Stimulated activated CD8-positive, alpha-beta memory T cell treated with anti-CD3 and anti-CD28 coated beads, Interleukin-7, amount 100 ng/mL, for 1 hour (primary cell): ENCODE measurements at regions not wholly inside any gene's neighbourhood (a gene's known extent, or its start where the extent isn't known, plus 50 kb on each side); places are given as distances from the start of the nearest gene placed in this dataset.
"Not testable (repeated sequence)": the region's sequence is repeated elsewhere in the genome, so short reads cannot be mapped to it uniquely, and the experiment has no call there.

ENCODE experiments used
- DNase-seq, 2 donors: peaks; one replicate each; pipeline ENCODE4 v3.0.0-alpha.2; 2020; ENCODE audit warnings: low read depth in 2 of 2

DNA sequence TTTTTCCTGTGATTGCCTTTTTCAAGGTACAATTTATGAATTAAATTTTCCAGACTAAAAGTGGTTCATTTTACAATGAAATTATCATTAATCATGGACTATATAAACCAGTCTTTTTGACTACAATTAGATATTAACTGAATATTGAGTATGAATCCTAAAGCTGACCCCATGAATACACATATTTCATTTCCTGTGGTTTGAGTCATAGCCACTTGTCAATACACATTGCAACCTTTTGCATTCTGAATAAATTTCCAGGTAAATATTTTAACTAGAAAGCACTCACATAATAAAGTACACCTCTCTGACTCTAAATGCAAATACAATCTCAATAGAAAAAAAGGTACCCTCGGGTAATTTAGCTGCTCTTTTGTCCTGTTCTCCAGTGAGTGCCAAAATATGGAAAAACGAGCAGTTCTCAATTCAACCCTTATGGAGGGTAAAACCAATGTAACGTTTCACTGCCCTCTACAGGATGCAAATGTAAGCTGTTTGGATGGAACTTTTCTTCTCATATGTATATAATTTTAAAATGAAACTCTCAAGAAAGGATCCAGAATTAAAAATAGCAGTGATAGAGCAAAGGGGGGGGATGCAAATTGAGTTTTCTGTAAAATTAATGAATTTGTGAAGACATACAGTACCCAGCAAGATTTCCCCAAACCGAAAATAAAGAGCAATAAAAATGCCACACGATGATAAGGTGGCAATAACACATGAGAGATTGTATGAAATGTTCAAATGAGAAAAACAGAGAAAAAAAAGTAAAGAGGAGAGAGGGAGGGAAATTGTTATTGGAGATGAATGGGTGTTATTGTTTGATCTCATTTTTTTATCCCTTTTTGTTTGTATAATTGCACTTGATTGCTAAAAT lies 1795.7 kb upstream of the PIK3C3 start:
- no peak for DNase-seq

DNA sequence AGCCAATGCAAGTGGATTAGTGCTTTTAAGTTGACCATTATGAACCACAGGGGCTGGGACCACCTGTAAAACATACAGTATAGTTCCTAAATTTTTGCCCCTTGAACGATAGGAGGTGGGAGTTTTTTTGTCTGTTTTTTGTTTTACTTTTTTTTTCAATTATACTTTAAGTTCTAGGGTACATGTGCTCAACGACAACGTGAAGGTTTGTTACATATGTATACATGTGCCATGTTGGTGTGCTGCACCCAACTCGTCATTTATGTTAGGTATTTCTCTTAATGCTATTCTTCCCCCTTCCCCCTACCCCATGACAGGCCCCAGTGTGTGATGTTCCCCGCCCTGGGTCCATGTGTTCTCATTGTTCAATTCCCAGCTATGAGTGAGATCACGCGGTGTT lies 1797.9 kb upstream of the PIK3C3 start:
- no peak for DNase-seq

DNA sequence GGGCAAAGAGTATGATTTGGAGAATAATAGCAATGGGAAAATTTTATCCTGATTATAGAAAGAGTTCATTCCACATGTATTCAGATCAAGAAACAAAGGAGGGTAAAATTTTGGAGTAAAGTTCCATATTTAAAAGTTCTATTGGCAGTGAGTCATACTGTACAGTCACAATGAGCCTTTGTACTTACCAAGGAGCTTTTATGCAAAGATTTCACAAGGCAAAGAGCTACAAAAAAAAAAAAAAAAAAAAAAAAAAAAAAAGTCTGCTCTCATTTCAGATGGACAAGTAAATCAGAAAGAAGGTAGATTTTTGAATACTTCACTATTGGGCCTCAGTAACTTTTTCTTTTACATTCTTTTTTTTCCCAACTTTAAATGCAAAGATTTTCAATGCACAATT lies 1802.2 kb upstream of the PIK3C3 start:
- no peak for DNase-seq

DNA sequence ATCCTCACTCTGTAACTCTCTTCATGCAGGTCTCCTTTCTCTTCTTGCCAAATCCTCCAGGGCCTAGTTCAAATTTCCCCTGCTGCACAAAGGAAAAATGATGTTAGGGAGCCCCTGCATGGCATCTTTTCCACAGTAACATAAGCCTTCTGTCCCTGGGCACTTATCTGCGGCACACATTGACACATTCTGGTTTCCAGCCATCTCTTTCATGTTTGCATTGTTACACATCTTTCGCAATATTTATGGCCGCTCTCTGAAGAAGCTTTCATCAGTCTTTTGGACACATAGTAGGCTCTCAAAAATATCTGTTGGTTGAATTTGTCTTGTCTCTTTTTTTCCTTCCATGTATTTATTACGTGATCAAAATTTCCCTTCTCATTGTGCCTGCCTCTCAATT lies 1806.1 kb upstream of the PIK3C3 start:
- no peak for DNase-seq

DNA sequence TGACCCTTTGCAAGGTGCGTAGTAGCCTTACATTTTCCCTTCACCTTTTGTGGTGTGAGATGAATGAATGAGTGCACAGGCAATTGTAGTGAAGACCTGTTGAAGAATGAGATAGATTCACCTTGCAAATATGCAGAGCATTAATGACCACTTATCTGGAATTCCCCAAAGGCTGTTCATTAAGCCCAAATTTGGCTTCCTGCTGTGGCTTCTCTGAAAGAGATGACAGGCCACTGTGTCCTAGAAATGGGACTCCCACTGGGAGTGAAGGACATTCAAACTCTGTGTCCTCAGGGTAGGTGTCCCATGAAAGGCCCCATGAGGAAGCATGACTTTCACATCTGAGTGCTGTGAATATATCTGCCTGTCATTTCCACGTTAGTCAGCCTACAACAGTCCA lies 1821.8 kb upstream of the PIK3C3 start:
- no peak for DNase-seq

DNA sequence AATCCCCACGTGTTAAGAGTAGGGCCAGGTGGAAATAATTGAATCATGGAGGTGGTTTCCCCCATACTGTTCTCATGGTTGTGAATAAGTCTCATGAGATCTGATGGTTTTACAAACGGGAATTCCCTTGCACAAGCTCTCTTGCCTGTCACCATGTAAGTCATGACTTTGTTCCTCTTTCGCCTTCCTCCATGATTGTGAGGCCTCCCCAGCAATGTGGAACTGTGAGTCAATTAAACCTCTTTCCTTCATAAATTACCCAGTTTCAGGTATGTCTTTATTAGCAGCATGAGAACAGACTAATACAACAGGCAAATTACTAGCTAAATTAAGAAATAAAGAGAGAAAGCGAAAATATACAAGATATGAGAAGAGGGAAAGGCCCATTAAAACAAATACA lies 1822.6 kb upstream of the PIK3C3 start:
- DNase-seq = not testable (repeated sequence)

DNA sequence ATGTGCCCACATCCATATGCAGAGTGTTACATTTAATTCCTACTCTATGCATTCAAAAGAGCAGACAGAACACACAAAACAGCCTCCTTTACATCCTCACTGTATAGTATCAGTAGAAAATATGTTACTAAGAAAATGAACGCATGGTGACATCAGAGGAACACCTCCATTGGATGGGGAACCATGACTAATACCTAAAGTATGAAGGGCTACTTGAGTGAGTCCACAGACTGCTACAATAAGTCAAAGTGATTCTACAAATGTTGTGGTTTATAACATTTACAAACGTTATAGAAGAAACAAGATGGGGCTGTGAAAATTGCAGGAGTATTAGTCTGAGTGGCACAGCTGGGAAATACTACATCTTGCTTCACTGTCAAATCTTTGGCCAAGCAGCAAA lies 1830.9 kb upstream of the PIK3C3 start:
- no peak for DNase-seq

DNA sequence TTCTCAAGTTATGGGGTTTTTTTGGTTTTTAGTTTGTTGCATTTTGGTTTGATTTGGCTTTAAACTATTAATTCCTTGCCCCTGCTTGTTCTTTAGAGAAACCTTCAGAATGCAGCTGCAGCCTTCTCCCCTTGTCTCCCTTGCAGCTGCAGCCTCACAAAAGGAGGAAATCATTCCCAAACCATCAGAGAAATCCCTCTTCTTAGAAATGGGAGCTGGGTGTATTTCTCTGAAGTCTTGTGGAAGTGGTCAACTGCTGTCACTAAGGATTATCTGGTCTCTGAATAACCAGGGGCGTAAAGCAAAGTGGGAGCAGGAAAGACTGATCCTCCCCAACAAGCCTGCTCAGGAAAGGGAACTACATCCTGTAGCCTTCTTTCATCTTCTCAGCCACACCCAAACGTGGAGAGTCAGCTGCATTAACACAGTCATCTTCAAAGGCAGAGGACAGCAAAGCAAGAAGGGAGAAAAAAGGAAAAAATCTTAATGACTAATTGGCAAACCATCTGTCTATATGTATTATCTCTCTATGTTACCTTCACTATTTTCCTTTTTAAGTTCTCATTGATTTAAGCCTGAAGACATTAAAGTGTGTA lies 1834.1 kb upstream of the PIK3C3 start:
- DNase-seq = no peak

DNA sequence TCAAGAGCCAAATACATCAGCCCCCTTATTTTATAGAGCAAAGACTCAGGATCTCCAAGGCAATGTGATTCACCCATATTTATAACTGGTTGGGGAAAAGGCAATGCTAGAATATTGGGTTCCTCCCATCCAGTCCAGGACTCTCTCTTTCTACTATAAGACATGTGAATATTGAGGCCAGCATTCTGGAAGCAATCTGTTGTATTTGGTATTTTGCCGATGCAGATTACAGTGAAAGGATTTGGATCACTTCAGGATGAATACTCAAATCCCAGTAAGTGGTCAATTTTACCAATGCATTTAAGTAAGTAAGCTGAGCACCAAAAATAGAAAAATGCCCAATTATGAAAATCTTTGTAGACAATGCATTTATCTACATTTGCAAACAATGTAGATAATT lies 1834.7 kb upstream of the PIK3C3 start:
- DNase-seq = no peak

DNA sequence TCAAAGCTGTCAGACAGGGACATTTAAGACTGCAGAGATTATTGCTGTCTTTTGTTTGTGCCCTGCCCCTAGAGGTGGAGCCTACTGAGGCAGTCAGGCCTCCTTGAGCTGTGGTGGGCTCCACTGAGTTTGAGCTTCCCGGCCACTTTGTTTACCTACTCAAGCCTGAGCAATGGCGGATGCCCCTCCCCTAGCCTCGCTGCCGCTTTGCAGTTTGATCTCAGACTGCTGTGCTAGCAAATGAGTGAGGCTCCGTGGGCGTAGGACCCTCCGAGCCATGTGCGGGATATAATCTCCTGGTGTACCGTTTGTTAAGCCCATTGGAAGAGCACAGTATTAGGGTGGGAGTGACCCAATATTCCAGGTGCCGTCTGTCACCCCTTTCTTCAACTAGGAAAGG lies 1835.5 kb upstream of the PIK3C3 start:
- DNase-seq = not testable (repeated sequence)

DNA sequence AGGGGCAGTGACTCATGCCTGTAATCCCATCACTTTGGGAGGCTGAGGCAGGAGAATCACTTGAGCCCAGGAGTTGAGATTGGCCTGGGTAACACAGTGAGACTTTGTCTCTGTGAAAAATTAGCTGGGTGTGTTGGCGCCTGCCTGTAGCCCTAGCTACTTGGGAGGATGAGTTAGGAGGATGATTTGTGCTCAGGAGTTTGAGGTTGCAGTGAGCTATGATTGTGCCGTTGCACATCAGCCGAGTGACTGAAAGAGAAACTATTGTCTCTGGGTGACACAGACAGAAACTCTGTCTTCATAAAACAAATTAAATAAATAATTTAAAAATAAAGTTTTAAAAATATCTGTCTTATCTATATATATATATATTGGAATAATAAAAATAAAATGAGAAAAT lies 1844.6 kb upstream of the PIK3C3 start:
- DNase-seq = no peak

DNA sequence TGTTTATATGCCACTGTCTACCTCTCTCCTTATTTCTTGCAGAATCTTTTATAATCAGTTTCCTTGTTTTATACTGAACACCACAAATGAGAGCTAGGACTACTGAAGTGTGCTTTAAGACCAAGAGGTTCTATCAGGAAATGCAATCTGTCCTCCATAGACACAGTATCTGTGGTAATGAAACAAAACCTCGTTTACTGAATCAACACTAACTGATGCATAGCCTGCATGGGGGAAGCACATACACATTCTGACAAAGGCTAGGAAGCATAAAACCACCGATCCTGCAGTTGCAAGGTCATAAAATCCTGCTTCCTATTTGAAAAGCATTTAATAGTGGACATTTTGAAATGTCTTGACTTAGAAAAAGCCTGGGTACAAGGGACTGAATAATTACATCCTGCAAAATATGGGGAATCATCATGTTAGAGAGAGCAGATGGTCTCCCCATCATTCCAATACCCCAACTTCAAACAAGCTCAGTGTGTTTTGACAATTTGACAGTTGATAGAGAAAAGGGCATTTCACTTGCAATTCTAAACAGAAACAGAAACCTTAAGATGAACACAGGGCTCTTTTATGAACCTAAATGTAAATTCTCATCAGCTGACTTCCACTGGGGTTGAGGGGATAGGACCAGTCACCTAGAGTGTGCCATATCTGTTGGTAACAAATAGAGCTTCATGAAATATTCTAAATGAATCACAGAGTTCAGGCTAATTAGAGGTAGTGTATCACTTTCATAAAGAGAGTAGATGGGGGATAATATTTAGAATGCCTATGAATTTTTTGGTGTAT lies 1845.6 kb upstream of the PIK3C3 start:
- DNase-seq = no peak

DNA sequence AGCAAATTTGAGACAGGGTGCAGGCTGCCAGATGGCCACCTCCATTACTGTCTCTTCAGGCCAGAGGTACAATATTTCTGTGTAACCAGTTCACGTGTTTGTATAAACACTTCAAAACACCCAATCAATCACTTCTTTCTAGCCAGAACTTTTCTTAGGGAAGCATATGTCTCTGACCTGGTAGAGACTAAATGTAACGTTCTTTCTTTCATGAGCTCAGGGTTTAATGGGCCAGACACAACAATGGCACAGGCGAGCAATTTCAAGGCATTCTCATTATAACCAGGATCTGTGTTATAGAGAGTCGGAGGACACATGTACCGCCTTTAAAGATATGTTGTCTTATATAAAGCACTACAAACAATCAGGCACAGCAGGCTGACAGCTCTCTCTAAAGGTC lies 1846.4 kb upstream of the PIK3C3 start:
- DNase-seq = no peak

DNA sequence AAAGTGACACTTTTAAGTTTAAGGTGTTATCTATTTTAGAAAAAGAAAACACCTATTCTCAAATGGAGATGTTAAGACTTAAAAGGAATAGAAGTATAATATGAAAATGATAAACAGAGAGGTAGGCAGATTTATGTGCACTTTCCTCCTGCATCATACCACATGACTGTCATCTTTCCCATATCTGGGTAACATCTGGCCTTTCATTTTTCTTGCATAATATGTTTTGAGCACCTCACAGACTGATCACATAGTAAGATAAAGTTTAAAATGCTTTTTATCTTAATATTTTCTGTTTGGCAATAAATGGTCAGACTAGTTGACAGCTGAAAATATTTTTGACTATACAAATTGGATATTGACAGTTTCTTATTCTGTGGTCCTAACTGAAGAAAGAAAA lies 1852.1 kb upstream of the PIK3C3 start:
- DNase-seq = no peak

DNA sequence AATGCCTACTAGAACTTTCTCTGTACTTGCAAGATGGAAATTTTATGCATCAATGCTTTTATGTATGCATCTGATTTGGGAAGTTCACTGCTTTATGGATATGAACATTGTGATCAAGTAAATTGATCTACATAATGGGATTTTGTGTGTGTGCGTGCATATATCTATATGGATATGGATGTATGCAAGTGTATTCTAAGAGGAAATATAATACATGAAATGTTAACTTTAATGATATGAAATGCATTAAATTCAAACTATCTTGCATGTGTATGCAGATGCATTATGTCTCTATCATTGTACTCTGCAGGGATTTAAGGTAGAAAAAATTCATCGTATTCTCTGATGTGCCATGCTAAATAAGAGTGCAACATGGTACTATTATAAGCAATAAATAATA lies 1855.4 kb upstream of the PIK3C3 start:
- DNase-seq = no peak

DNA sequence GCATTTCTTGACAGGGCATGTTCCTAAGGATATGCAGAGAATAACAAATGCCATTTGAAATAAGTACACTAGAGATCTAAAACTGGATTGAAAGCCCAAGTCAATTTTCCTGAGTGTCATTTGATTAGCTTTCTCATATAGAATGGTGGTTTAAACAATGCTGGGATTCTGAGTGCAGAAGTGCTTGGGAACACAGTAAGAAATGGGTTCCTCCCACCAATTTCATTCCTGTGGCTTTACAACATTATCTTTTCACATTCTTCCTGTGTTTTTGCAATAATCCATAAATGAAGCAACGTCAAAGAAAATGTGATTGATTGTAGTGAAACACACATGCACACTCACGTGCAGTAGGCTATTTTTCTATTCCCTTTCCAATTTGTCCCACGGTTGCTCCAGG lies 1858.4 kb upstream of the PIK3C3 start:
- DNase-seq = no peak

DNA sequence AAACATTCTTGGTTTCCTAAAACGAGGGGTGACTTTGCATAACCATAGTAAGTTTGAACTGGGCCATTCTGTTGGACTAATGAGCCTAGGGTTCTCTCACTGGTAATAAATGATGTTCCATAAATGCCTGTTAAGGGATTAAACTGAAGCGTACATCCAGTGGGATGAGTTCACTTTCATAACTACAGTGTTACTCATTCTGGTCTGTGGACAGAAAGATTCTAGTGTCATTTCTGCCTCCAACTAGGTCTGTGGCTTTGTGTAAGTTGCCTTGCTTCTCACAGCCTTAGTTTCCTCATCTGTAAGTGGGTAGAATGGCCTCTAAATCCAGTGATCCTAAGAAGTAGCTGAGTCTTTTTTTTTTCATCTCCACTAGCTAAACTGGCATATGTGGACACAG lies 1860.6 kb upstream of the PIK3C3 start:
- no peak for DNase-seq

DNA sequence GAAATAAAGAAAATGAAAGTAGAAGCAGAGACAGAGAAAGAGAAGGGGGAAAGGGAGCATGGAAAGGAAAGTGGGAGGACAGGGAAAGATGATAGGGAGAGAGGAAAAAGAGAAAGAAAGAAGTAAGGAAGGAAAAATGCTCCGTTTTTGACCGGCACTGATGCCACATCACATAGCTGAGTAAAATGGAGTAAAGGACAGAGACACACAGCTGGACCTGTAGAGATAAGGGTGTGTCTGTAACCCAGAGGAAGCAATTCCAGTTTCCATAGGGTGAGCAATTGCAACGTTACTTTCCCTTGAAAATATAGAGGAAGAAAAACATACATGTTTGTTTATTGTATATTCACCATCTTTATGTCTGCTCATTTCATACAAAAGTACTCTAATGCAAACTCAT lies 1866.9 kb upstream of the PIK3C3 start:
- DNase-seq = no peak

DNA sequence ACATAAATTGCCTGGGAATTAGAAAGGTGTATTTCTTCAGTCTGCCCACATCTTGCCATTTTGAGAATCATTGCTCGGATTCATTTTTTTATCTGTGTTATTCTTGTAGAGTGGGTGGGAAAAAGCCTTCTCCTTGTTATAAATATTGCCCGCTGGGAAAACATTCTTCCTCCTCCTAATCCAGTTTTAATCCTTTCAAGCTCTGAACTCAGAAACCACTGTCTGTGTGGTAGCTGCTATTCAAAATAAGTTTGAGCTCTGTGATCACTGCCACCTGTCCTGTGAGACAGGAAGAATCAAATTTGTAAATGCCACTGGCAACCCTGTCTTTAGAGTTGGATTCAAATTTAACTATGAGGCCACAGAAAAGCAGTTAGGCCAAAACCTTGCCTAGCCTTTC lies 1875.2 kb upstream of the PIK3C3 start:
- no peak for DNase-seq

DNA sequence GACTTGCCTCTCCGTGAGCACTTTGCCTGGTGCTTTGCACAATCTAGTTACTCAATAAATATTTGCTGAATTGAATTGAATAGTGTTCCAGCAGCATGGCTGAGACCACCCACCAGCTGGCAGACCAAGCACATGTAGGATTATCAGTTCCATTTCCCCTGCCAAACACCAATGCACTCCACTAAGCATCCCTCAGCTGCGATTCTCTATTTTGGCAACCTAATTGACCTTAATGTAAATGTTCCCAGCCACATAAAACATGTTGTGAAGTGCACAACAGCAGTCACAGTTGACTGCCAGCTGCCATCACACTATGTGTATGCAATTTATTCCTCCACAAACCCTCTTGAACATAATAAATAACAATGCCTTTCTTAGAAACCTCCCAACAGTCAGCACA lies 1879.4 kb upstream of the PIK3C3 start:
- DNase-seq = no peak

DNA sequence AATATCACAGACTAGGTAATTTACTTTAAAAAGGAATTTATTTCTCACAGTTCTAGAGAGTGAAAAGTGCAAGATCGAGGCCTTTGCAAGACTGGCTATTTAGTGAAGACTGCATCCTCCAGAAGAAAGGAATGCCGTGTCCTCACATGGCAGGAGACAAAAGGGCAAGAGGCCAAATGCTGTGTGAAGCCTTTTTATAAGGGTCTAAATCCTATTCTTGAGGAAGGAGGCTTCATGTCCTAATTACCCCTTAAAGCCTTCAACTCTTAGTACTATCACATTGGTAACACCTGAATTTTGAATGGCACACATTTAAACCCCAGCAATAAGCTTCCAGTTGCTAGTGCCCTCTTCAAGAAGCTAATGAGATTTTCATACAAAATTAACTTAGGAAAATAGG lies 1882.3 kb upstream of the PIK3C3 start:
- no peak for DNase-seq

DNA sequence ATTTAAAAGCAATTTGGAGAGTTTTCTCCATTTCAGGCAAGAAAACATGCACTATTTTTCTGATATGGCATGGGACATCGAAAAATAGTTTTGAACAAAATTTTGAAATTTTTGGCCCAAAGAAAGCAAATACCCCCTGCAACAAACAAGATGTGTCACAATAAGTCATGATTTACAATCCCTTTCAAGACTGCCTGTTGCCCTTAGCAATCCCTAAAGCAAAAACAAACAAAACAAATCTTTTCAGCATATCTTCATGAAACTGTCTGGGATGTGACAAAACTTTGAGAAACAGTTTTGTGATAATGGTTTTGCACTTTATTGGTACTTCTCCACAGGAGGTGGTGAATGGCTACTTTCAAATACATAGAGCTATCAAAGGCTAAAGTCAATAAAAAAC lies 1888.7 kb upstream of the PIK3C3 start:
- no peak for DNase-seq

DNA sequence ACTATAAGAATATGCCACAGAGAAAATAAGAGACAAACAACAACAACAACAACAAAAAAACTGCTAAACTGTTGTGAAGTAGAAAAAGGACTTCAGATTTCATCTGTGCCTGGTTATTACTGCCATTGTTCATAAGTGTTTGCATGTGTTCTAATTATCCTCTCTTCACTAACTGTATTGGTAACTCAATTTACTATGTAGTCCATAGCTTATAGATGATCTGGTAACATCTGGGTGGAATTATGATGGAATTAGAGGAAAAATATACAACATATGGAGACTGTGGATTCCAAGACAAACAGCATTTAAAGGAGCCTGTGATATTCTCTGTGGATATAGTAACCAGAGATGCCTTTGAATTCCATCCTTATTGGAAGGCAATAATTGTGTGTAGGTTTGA lies 1891.5 kb upstream of the PIK3C3 start:
- DNase-seq = no peak
